ENCODE measurements at regions not wholly inside any gene's neighbourhood (a gene's known extent, or its start where the extent isn't known, plus 50 kb on each side); places are given as distances from the start of the nearest gene placed in this dataset.
A peak's percentile ranks its signal among the peaks of the same experiment; 100 is the strongest.

- in situ Hi-C loops (cut with MboI; ENCODE audit: low pct_unique_long_range_greater_than_20kb in 2 of 9, low sequenced_read_pairs in 9 of 9, unreplicated experiment in 9 of 9), result no loop called here
- 94 to 100% (median 100%) methylated on average over 1 to 2 of the region's 2 CpGs; no CpG with 5 or more reads in 5 of the 10 experiments for WGBS, 10 experiments
- no peak for ATAC-seq (replicated peaks in 6 of 8)
These were observed 71.1 kb downstream of the NIBAN1 start for GRCh38 chr1:184903111-184903692.

DNA sequence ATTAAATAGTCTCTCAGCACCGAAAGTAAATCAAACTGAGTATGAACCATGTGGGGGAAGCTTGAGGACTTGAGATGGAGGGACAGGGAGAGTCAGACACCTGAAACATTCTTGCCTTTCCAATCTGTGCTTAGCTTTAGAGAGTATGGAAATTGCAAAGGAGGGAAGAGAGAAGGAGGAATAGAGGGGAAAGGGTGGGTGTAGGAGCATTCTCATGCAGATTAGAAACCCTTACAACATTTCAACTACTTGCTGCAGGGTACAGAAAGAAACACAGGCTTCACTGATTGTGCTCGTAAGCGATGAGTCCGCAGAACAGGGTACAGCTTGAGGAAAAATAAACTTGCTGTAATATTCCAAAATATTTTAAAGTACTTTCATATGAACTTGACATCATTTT, 73.8 kb downstream of the NIBAN1 start:
- Histone ChIP-seq H3K4me1 (replicated peaks in 1 of 2) (peaks cover 0 to 7% of the 10 kb centered on the region in 2 donors), H3K4me3 (no peak overlapping the region), H3K27ac (no peak overlapping the region)
- in situ Hi-C loops (cut with MboI; ENCODE audit: low pct_unique_long_range_greater_than_20kb in 2 of 9, low sequenced_read_pairs in 9 of 9, unreplicated experiment in 9 of 9), result no loop called here
- WGBS, 10 experiments, result 35 to 100% (median 72%) methylated on average over 1 to 4 of the region's 4 CpGs
- ATAC-seq (replicated peaks in 6 of 8), result peak in 6 of 8 experiments; percentile 25 to 43 (median 32)

More at GRCh38 chr1:184903111-184903692, 71.1 kb downstream of the NIBAN1 start:
- Histone ChIP-seq H3K4me3 (no peak overlapping the region), H3K27ac (no peak overlapping the region), H3K4me1 (replicated peaks in 1 of 2) (peaks cover 0 to 7% of the 10 kb centered on the region in 2 donors)

GRCh38 chr1:184896000-184896399, 78.3 kb downstream of the NIBAN1 start:
- Histone ChIP-seq H3K27ac (no peak overlapping the region), H3K4me3 (no peak overlapping the region), H3K4me1 (replicated peaks in 1 of 2) (peaks cover 0 to 9% of the 10 kb centered on the region in 2 donors)
- in situ Hi-C loops (cut with MboI; ENCODE audit: low pct_unique_long_range_greater_than_20kb in 2 of 9, low sequenced_read_pairs in 9 of 9, unreplicated experiment in 9 of 9), result no loop called here
- 0 to 89% (median 54%) methylated on average over 1 to 2 of the region's 2 CpGs; no CpG with 5 or more reads in 4 of the 10 experiments for WGBS, 10 experiments
- ATAC-seq (replicated peaks in 6 of 8), result peak in 1 of 8 experiments; percentile 66

DNA sequence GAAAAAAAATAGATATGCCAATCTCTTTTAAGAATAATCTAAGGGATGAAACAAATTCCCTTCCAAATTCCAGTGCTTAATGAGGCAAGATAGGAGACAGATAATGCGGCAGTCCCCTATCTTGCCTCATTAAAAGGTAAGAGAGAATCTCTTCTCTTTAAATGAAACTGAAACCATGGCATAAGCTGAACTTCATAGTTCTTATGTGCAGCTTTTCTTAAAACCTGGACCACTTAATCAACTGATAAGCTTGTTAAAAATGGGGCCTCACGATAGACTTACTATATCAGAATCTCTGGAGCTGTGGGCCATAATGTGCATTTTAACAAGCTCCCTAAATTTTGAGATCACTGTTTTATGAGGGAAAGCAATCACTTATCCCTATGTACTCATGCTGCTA, 79.2 kb downstream of the NIBAN1 start:
- in situ Hi-C loops (cut with MboI; ENCODE audit: low pct_unique_long_range_greater_than_20kb in 2 of 9, low sequenced_read_pairs in 9 of 9, unreplicated experiment in 9 of 9), result no loop called here
- 38 to 100% (median 90%) methylated on average over 1 to 2 of the region's 2 CpGs; no CpG with 5 or more reads in 1 of the 10 experiments for WGBS, 10 experiments
- Histone ChIP-seq H3K27ac (no peak overlapping the region), H3K4me1 (replicated peaks in 1 of 2) (peaks cover 5 to 13% of the 10 kb centered on the region in 2 donors), H3K4me3 (no peak overlapping the region)
- ATAC-seq (replicated peaks in 6 of 8), result no peak

GRCh38 chr1:184893695-184894094, 80.6 kb downstream of the NIBAN1 start:
- WGBS, 10 experiments, result 64 to 100% (median 97%) methylated on average over 1 to 2 of the region's 2 CpGs

DNA sequence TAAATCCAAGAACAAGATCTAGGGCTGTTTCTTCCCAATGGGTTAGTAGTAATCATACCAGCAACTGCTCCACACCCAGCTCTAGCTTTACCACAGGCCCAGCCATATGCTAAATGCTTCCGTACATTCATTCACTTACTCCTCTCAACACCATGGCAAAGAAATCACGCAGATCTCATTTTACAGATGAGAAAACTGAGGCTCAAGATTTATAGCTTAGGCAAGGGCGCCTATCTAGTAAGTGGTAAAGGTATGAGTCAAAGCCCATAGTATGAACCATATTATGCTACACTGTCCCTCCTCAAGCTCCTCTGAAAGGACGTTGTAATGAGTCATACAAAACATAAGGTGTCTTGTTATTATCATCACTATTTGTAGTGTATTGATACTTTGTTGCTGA, 82.2 kb downstream of the NIBAN1 start:
- ATAC-seq (replicated peaks in 6 of 8), result no peak
- in situ Hi-C loops (cut with MboI; ENCODE audit: low pct_unique_long_range_greater_than_20kb in 2 of 9, low sequenced_read_pairs in 9 of 9, unreplicated experiment in 9 of 9), result no loop called here
- no peak overlapping the region for H3K4me3 ChIP-seq
- peaks cover 11 to 20% of the 10 kb centered on the region in 2 donors for H3K4me1 ChIP-seq (replicated peaks in 1 of 2)
- H3K27ac ChIP-seq, result no peak overlapping the region
- 68 to 100% (median 86%) methylated on average over 1 to 4 of the region's 4 CpGs for WGBS, 10 experiments

More at GRCh38 chr1:184893695-184894094, 80.6 kb downstream of the NIBAN1 start:
- Histone ChIP-seq H3K4me1 (replicated peaks in 1 of 2) (peaks cover 11 to 20% of the 10 kb centered on the region in 2 donors), H3K27ac (no peak overlapping the region), H3K4me3 (no peak overlapping the region)
- in situ Hi-C loops (cut with MboI; ENCODE audit: low pct_unique_long_range_greater_than_20kb in 2 of 9, low sequenced_read_pairs in 9 of 9, unreplicated experiment in 9 of 9), result no loop called here
- no peak for ATAC-seq (replicated peaks in 6 of 8)

GRCh38 chr1:184891440-184891839, 82.9 kb downstream of the NIBAN1 start:
- in situ Hi-C loops (cut with MboI; ENCODE audit: low pct_unique_long_range_greater_than_20kb in 2 of 9, low sequenced_read_pairs in 9 of 9, unreplicated experiment in 9 of 9), result no loop called here
- Histone ChIP-seq H3K4me1 (replicated peaks in 1 of 2) (peaks cover 11 to 20% of the 10 kb centered on the region in 2 donors), H3K4me3 (no peak overlapping the region), H3K27ac (no peak overlapping the region)
- peak in 1 of 8 experiments; percentile 36 for ATAC-seq (replicated peaks in 6 of 8)

DNA sequence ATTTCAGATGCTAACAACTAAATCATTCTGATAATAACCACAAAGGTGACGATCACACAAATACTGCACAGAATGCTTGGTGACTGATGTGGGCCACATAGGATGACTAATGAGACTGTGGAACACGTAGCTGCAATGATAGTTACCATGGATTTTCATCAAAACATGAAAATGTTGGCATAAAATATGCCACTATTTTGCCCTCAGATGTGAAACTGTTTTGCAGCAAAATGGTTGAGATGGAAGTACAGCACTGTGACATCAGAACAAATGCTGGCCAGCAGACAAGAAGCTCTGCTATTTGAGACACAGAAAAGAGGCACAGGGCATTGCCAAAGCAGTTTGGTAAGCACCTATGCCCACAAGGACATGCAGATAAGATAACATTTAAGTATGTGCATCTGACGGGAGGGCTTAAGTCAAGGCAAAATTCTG, 83.8 kb downstream of the NIBAN1 start:
- Histone ChIP-seq H3K4me3 (no peak overlapping the region), H3K4me1 (replicated peaks in 1 of 2) (peaks cover 11 to 20% of the 10 kb centered on the region in 2 donors), H3K27ac (no peak overlapping the region)
- in situ Hi-C loops (cut with MboI; ENCODE audit: low pct_unique_long_range_greater_than_20kb in 2 of 9, low sequenced_read_pairs in 9 of 9, unreplicated experiment in 9 of 9), result no loop called here
- 40 to 76% (median 68%) methylated on average over 1 to 3 of the region's 3 CpGs; no CpG with 5 or more reads in 1 of the 10 experiments for WGBS, 10 experiments
- ATAC-seq (replicated peaks in 6 of 8), result no peak

DNA sequence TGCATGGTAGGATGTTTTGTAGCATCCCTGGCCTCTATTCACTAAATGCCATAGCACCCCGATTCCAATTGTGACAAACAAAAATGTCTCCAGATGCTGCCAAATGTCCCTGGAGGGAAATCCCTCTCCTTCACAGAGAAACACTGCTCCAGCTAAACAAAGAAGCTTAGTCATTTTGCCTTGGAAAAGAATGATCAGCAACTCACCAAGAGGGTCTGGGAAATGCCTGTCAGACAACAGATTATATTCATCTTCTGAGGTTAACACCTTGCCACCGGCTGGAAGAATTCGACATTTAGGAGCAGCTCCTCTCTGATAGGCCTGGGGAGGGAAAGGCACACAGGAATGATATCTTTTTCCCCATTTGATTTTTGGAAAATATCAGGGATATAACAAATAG, 84.4 kb downstream of the NIBAN1 start:
- Histone ChIP-seq H3K4me1 (replicated peaks in 1 of 2) (peaks cover 11 to 20% of the 10 kb centered on the region in 2 donors), H3K4me3 (no peak overlapping the region), H3K27ac (no peak overlapping the region)
- WGBS, 10 experiments, result 11 to 85% (median 60%) methylated on average over 1 to 3 of the region's 3 CpGs; no CpG with 5 or more reads in 2 of the 10 experiments
- in situ Hi-C loops (cut with MboI; ENCODE audit: low pct_unique_long_range_greater_than_20kb in 2 of 9, low sequenced_read_pairs in 9 of 9, unreplicated experiment in 9 of 9), result no loop called here
- ATAC-seq (replicated peaks in 6 of 8), result peak in 5 of 8 experiments; percentile 45 to 79 (median 63)

GRCh38 chr1:184889166-184889565, 85.1 kb downstream of the NIBAN1 start:
- no peak overlapping the region for H3K27ac ChIP-seq
- in situ Hi-C loops (cut with MboI; ENCODE audit: low pct_unique_long_range_greater_than_20kb in 2 of 9, low sequenced_read_pairs in 9 of 9, unreplicated experiment in 9 of 9), result no loop called here
- no peak for ATAC-seq (replicated peaks in 6 of 8)
- 60 to 100% (median 89%) methylated on average over 1 of the region's 1 CpG; no CpG with 5 or more reads in 5 of the 10 experiments for WGBS, 10 experiments
- no peak overlapping the region for H3K4me3 ChIP-seq
- H3K4me1 ChIP-seq (replicated peaks in 1 of 2), result peaks cover 11 to 20% of the 10 kb centered on the region in 2 donors

DNA sequence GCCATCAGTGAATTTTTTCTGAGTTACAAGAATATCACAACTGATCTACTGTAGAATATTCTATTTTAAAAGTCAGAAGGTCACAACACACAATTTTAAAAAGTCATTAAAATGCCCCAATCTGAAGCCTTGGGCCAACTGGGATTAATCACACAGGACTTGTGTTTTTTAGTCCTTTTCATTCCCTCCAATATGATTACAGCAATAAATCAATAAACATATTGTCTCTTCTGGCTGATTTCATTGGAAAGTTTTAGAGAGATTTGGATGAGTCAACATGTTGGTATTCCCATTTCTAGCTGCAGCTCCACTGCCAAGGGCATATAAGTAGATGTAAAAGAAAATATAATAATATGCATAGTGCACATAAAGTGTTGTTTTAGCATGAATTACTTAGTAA, 85.8 kb downstream of the NIBAN1 start:
- in situ Hi-C loops (cut with MboI; ENCODE audit: low pct_unique_long_range_greater_than_20kb in 2 of 9, low sequenced_read_pairs in 9 of 9, unreplicated experiment in 9 of 9), result no loop called here
- peaks cover 11 to 20% of the 10 kb centered on the region in 2 donors for H3K4me1 ChIP-seq (replicated peaks in 1 of 2)
- no peak overlapping the region for H3K27ac ChIP-seq
- no peak overlapping the region for H3K4me3 ChIP-seq
- peak in 3 of 8 experiments; percentile 68 to 76 (median 69) for ATAC-seq (replicated peaks in 6 of 8)

- peaks cover 10 to 23% of the 10 kb centered on the region in 2 donors for H3K4me1 ChIP-seq (replicated peaks in 1 of 2)
- in situ Hi-C loops (cut with MboI; ENCODE audit: low pct_unique_long_range_greater_than_20kb in 2 of 9, low sequenced_read_pairs in 9 of 9, unreplicated experiment in 9 of 9), result no loop called here
- 61 to 100% (median 89%) methylated on average over 1 to 9 of the region's 10 CpGs for WGBS, 10 experiments
- no peak overlapping the region for H3K27ac ChIP-seq
- no peak overlapping the region for H3K4me3 ChIP-seq
- ATAC-seq (replicated peaks in 6 of 8), result no peak
These were observed 91.1 kb downstream of the NIBAN1 start for GRCh38 chr1:184882957-184883815.

All from motor neuron (in vitro differentiated cells).